GM19395 (cell line): ENCODE measurements at regions not wholly inside any gene's neighbourhood (a gene's known extent, or its start where the extent isn't known, plus 50 kb on each side); places are given as distances from the start of the nearest gene placed in this dataset.
"Not testable (repeated sequence)": the region's sequence is repeated elsewhere in the genome, so short reads cannot be mapped to it uniquely, and the experiment has no call there.

Experiments
- ATAC-seq: cut with Tn5 transposase; IDR thresholded peaks from one replicate; pipeline ENCODE4 v1.9.1; 2021; ENCODE audit warnings: mild to moderate bottlenecking, moderate library complexity; ENCODE audit not compliant: unreplicated experiment

DNA sequence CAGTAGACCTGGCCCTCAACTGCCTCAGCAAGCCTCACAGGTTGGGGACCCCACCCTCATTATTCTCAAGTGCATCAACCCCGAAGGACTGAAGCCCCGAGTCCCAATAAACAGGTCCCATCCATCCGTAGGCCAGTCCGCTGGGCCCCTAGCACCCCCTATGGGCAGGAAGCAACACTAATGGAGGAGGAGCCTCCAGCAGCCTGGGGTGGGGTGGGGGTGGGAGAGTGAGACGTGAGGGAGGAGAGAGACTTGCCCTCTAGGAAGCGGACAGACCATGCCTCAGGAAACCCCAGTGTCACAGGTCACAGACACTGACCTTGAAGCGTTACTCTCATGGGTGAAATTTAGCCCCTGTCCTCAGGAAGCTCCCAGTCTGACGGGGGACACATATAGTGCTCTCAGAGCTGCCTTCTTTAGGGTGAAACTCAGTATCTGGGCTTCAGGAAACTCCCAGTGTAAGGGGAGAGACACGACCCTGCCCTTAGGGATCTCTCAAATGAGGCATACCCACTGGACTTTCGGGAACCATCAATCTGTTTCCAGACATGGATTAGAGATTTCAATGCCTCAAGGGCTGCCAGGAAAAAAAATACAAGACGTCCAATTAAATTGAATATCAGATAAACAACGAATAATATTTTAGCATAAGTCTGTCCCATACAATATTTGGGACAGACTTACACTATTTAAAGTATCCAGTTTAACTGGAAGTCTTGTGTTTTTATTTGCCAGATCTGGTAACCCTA lies 125.8 kb downstream of the MRPL14 start:
- ATAC-seq, result no peak

DNA sequence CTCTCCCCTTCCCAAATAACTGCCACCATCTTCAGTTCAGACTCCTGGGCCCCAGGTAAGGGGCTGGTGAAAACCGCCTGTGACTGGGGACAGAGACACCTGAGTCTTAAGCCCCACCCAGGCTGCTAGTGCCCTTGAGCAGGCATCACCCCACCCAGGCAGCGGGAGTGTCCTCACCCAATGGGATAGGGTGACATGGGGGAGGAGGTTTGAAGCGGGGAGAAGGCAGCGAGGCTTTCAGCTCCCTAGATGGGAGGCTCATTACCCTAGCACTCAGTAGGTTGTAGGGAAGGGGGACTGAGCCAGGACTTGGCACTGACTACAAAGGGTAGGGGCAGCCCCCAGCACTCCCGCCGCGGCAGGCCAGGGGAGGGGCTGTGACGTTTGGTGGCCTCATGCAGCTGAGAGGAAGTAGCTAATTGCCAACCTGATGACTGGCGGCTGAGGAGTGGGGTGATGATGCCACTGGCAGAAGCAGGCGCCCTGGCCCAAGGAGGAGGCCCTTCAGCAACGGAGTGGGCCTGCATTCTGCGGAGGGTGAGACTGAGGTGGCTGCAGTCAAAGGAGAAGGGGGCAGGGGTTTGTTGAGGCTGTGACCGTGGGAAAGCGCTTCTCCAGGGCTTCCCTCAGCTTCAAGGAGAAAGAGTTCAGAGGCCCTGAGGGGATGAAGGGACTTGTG lies 126.9 kb downstream of the MRPL14 start:
- ATAC-seq, result no peak

DNA sequence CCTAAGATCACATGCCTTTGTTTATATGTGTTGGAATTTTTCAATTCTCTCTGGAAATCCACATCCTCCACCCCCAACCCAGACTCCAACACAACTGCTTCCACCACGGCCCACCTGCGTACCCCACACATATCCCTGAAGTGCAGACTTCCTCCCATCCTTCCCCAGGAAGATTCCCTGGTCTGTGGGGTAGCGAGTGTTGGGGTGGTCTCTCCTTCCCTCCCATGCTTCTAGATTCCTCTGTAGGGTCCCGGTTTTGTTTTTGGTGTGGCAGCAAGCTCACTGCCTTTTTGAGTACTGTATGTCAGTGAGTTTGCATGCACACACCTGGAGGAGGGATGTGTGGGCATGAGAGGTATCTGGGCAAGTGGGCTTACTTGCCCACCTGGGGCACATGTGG lies 127.6 kb downstream of the MRPL14 start:
- no peak for ATAC-seq

DNA sequence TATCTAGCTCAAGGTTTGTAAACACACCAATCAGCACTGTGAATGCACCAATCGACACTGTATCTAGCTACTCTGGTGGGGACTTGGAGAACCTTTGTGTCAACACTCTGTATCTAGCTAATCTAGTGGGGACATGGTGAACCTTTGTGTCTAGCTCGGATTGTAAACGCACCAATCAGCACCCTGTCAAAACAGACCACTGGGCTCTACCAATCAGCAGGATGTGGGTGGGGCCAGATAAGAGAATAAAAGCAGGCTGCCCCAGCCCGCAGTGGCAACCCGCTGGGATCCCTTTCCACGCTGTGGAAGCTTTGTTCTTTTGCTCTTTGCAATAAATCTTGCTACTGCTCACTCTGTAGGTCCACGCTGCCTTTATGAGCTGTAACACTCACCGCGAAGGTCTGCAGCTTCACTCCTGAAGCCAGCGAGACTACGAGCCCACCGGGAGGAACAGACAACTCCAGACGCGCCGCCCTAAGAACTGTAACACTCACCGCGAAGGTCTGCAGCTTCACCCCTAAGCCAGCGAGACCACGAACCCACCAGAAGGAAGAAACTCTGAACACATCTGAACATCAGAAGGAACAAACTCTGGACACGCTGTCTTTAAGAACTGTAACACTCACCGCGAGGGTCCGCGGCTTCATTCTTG lies 128.5 kb downstream of the MRPL14 start:
- not testable (repeated sequence) for ATAC-seq

DNA sequence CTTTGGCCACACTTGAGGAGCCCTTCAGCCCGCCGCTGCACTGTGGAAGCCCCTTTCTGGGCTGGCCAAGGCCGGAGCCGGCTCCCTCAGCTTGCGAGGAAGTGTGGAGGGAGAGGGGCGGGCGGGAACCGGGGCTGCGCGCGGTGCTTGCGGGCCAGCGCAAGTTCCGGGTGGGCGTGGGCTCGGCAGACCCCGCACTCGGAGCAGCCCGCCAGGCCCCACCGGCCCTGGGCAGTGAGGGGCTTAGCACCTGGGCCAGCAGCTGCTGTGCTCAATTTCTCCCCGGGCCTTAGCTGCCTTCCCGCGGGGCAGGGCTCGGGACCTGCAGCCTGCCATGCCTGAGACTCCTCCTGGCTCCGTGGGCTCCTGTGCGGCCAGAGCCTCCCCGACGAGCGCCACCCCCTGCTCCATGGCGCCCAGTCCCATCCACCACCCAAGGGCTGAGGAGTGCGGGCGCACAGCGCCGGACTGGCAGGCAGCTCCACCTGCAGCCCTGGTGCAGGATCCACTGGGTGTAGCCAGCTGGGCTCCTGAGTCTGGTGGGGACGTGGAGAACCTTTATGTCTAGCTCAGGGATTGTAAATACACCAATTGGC lies 129.2 kb downstream of the MRPL14 start:
- not testable (repeated sequence) for ATAC-seq

DNA sequence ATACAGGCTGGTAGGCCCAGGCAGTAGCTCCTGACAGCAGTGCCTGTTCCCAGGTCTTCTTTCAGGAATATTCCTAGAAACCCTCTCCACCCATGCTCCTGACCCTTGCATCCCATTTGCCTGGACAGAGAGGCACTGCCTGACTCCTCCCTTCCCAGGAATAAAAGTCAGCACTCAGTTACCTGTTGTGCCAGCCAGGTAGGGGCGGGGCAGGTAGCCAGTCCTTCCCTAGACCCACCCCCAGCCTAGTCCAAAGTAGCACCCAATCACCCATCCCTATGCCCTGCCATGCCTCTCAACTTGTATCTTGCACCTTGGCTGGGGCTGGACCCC lies 129.9 kb downstream of the MRPL14 start:
- ATAC-seq, result no peak

DNA sequence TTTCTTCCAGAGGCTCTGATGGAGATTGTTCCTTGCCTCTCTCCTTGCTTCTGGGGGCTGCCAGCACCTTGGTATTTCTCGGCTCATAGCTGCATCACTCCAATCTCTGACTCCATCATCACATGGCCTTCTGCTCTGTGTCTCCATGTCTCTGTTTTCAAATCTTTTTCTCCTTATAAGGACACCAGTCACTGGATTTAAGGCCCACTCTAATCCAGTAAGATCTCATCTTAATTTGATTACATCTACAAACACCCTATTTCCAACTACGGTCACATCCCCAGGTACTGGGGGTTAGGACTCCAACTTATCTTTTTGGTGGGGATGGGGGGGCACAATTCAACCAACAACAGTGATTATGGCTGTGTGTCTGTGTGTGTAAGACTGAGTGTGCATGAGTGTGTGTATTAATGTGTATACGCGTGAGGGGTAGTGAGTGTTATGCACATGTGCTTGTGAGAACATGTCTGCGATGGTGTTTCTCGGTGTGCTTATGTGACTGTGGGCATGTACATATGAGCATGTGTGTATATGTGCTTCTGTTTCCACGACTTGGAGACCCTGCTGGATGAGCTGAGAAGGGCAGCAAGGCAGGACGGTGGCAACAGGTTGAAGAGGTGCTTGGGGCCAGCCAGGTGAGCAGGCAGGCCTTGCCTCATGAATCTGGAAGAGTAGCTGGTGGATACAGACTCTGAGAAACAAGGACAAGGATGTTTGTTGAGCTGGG lies 130.5 kb downstream of the MRPL14 start:
- ATAC-seq, result no peak

DNA sequence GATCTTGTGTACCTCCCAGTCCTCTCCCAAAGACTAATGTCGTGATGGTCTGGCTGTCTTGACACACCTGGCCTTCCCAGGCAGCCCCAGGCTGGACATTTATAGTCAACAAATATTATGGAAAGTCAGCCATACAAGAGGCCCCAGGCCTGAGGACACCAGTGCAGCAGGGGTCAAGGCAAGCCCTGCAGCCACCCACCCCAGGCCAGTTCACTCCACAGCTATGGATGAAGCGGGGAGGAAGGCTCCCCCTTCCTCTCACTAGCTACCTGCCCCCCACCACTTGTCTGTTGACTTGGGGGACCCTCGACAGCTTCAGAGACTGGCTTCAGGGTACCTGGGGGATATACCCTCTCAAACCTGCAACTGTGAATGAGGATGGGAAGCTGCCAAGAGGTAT lies 132.1 kb downstream of the MRPL14 start:
- no peak for ATAC-seq

DNA sequence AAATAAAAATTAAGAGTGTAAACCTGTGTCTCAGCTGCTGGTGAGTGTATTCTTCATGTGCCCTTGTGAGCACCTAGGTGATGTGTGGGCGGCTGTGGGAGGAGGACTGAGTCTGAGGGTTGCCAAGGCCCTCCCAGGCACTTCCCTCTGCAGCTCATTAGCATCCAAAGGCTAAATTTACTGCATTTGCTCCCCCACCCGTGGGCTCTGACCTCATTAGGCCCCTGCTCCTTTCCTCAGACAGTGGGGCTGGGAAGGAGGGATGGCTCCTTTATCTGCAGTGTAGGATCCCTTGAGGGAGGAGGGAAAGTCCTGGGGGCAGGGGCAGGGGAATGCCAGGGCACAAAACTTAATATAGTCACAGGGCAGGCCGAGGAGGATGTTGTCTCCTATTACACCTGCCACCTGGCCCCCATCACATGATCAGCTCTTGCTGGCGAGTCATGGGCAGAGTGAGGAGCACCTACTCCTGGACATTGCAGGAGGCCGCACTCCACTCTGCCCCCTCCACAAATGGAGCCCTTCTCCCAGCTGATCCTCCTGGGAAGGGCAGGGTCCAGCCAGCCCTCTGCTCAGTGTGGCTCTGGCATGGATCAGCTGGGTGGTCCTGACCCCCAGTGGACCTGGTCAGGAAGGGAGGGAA lies 133.2 kb downstream of the MRPL14 start:
- ATAC-seq, result no peak

DNA sequence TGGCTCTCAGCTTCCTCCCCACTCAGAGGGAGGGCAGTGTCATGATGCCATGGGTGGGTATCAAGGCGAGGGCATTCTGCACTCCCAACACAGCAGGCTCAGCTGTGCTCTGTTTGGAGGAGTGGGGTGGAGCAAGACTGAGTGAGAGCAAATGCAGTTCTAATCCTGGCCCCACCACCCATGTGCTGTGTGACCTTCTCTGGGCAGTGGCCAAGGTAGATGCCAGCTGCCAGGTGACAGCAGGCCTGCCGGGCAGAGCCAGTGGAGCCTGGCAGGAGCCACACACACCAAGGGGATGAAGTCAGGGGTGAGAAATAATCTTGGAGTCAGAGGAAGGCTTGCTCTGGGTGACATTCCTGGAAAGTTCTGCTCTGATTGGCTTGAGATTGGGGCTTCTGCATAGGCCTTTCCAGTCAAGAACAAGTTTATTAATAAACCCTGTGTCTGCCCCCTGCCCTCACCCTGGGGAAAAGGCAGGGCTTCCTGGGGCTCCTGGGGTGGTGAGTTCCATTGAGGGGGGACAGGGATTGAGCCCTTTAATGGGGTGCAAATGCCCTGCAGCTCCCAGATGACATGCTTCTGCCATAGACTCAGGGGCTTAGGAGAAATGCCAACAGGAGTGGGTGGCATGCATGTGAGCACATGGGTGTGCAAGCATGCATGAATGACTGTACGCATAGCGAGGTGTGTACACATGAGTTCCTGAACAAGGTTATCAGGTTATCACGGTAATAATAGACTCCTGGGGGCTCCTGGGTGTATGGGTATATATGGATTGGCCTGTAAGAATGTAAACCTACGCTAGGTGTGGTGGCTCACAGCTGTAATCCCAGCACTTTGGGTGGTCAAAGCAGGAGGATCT lies 134.2 kb downstream of the MRPL14 start:
- ATAC-seq, result no peak

DNA sequence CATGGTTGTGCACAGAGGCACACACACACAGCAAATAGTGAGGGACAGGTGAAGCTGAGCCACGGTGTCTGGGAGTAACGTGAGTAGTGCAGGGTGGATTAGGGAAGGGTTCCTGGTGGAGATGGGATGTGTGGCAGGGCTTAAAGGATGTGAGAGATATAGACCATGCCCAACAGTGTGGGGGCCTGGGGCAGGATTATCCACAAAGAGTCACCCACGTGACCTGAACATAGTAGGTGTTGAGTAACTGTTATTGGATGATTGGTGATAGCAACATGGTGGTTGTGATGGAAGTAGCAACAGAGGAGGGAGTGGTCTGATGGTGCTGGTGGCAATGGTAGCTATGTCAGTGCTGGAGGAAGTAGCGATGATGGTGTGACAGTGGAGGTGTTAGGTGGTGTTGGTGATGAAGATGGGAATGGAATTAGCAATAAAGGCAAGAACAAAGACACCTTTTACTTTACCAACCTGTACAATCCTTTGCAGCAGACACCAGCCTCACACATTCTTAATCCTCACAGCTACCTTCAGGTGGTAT lies 135.1 kb downstream of the MRPL14 start:
- ATAC-seq, result no peak

DNA sequence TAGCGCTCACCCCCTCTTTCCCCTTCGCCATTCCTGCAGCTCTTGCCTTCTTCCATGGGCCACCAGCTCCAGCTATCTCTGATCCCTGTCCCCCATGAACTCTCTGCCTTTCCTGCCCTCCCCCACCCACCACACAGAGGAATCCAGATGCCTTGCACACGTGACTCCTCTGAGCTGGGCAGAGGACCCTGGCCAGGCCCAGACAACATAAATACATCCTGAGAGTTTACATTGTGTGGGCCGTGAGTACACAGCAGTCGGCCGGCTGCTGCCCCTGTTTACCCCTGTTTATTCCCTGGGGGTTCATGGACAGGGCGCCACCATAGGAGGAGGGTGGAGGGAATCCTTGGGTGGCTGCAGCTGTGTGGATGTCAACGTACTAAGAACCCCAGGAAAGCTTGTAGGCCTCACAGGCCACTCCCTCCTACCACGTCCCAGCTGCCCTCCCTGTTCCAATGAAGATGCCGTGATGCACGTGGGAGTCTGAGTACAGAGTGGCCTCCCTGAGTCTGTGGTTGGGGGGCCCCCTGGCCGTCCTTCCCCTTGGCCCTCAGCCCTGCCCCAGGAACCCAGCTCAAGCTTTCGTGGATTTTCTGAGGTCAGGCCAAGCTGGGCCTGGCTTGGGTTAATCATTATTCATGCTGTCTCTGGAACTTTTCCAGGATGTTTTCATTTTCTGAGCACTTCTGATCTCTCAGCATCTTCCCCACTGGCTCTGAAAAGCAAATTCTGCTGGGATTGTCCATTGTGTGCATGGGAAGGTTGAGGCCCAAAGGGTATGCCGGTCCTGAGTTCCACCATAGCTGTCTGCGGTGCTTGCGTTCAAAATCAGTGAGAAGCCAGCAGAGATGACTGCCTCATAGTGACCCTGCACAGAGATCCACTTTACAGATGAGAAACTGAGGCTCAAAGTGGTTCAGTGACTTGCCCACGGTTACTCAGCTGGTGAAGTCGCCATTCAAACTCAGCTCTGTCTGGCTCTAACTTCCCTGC lies 136.3 kb downstream of the MRPL14 start:
- no peak for ATAC-seq

DNA sequence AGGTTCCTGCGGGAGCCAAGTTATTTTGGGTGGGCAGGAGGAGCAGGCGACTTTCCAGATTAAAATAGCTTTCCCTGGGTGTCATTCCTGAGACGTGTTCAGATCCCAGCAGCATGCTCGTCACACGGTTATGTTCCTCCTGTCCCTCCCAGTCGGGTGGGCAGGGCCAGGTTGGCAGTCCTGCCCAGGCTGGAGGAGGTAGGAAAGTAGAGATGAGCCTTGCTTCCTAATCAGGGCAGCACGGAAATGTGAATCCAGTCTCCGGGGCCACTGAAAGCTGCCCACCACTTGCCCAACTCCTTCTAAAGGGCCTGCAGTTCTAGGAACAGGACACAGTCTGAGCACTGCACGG lies 137.0 kb downstream of the MRPL14 start:
- ATAC-seq, result no peak

DNA sequence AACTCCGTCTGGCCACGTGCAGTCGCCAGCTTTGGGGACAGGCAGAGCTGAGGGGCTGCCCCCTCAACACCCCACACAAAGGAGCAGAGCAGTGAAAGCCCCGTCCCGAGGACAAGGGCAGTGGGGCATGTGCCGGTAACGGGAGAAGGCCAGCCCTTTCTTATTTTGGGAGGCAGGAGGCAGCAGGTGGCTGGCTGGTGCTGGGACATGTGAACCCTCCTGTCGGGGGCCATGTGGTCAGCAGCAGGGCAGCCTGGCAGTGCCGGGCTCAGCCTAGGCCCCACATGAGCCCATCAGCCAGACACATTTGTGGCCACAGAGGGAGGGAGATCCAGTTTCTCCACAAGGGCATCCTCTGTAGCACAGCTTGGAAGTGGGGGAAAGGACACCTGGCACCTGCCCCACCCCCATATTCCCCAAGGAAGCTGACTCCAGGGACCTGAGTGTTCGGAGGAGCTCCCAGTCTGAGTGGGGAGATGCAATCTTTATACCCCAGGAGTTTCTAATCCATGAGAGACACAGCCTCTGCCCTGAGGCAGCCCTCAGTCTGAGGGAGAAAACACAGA lies 137.6 kb downstream of the MRPL14 start:
- no peak for ATAC-seq

DNA sequence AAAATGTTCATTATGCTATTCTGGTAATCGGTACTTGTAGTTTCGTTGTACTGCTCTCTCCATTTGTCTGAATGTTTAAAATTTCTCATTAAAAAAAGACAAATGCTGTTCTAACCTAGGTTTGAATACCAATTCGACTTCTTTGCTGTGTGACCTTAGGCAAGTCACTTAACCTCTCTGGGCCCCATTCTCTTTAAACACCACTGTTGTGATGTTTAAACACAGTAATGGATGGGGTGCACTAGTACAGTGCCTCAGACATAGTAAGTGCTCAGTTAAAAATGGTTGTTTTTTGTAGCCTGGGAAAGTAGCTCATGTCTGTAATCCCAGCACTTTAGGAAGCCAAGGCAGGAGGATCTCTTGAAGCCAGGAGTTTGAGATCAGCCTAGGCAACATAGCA lies 138.5 kb downstream of the MRPL14 start:
- ATAC-seq, result no peak

DNA sequence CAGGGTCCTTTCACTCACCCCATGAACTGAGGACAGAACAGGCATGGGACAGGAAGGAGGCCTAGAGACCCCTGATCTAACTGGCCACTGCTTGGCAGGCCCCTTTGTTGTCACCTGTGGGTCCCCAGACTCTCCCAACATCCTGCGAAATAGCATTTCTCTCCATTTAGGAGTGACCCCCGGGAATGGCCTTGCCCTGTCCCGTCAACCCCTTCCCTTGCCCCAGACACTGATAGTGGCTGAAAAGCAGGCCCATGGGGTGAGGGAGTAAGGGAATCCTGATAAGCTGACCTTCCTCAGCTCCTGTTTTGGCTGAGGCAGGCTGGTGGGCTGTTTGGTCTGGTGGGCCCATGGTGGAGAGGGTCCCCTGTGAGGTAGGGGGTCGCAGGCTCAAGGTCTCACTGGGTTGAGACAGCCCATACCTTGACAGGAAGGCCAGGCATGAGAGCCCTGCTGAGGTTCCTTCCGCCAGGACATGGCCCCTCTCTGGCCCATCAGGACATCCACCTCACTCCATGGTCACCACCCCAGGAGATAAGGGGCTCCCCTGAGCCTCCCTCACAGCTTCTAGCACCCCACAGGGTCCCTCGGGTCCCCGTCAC lies 139.3 kb downstream of the MRPL14 start:
- ATAC-seq, result no peak

DNA sequence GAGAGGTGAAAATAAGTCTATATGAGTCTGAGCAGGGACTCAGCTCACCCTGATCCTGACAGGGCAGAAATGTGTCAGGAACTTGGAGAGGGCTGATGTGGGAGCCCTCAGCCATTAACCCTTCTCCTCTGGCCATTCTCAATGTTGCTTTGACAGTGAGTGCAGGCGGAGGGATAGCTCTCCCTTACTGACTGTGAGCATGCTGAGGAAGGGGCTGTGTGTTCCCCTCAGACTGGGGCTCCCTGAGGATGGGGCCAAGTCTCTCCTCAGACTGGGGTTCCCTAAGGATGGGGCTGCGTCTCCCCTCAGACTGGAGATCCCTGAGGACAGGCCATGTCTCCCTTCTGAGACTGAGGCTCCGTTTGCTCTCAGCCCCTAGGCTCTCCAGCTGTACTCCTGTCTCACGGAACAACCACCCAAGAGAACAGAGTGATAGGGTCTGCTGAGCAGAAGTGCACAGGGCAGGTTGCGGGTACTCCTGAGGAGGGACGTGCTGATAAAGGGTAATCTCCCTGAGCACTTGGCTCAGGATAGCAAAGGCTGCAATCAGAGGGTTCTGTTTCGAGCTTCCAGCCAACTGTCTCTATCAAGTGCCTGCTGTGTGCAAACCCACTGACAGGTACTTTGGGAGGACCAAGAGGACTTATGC lies 141.0 kb downstream of the MRPL14 start:
- ATAC-seq, result no peak
